ENCODE measurements at regions not wholly inside any gene's neighbourhood (a gene's known extent, or its start where the extent isn't known, plus 50 kb on each side); places are given as distances from the start of the nearest gene placed in this dataset.

DNA sequence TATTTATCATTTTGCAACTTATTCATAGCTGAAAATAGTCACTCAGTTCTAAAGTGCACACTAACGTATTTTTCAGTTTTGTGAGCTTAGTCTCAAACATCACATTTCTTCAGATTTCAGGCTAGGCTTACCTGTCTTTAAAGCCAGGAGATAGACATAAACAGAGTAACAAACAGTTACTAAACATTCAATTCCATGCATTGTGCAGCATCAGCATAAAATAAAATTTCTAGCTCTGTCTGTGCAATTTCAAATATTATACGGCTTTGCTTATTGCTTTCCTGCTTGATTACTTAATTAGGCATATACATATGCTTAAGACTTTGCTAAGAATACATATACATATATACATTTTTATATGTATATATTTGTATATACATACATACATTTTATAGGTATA, 637.0 kb downstream of the NR4A2 start:
- no CpG with 5 or more reads among the region's 2 CpGs for WGBS (ENCODE audit: extremely low coverage, insufficient read length, low lambda C conversion rate)
- Histone ChIP-seq H2BK120ac (ENCODE audit: low read depth, low read length, poor library complexity, severe bottlenecking) (no peak overlapping the region), H3K27me3 (ENCODE audit: insufficient read depth, low read length) (no peaks in the 10 kb centered on the region), H3T11ph (ENCODE audit: low read length) (no peak overlapping the region), H4K5ac (ENCODE audit: insufficient read length, low read depth, low read length) (no peak overlapping the region), H3K23ac (ENCODE audit: insufficient read length, low read depth, low read length) (no peak overlapping the region), H4K20me1 (ENCODE audit: control insufficient read depth, insufficient read depth, insufficient read length) (no peaks in the 10 kb centered on the region), H3K27ac (ENCODE audit: insufficient read length, low read depth, low read length) (no peak overlapping the region), H2AK5ac (ENCODE audit: insufficient read length, low read length) (no peak overlapping the region), H3K23me2 (ENCODE audit: insufficient read length, low read depth, low read length, poor library complexity, severe bottlenecking) (no peaks in the 10 kb centered on the region), H3K4me1 (ENCODE audit: insufficient read depth, low read length) (no peaks in the 10 kb centered on the region), H3K9ac (ENCODE audit: extremely low read depth, insufficient read length, low read length) (no peak overlapping the region), H4K91ac (ENCODE audit: insufficient read length, low read depth, low read length) (no peak overlapping the region), H2BK15ac (ENCODE audit: low read depth, low read length) (no peak overlapping the region), H3K9me3 (ENCODE audit: control insufficient read depth, low read depth, low read length) (no peaks in the 10 kb centered on the region), H2BK12ac (ENCODE audit: insufficient read length, low read depth, low read length) (no peak overlapping the region), H3K79me2 (ENCODE audit: insufficient read depth, low read length) (no peaks in the 10 kb centered on the region), H2BK20ac (ENCODE audit: low read depth, low read length, poor library complexity, severe bottlenecking) (no peak overlapping the region), H2BK5ac (ENCODE audit: insufficient read length, low read length) (no peak overlapping the region), H3K14ac (ENCODE audit: insufficient read depth, low read length) (no peak overlapping the region), H4K8ac (replicated peaks; ENCODE audit: insufficient read length, low read depth, low read length) (no peak overlapping the region), H2AFZ (ENCODE audit: low read length) (no peak overlapping the region), H3K4me2 (ENCODE audit: insufficient read depth, insufficient read length, low read length) (no peak overlapping the region), H3K18ac (ENCODE audit: insufficient read length, low read depth, low read length) (no peak overlapping the region), H3K4ac (ENCODE audit: low read depth, low read length) (no peak overlapping the region), H3K56ac (ENCODE audit: insufficient read length, low read depth, low read length) (no peak overlapping the region), H3K79me1 (ENCODE audit: insufficient read depth, low read depth, low read length, poor library complexity, severe bottlenecking) (no peaks in the 10 kb centered on the region)
- H3K27ac Mint-ChIP-seq, result no peak overlapping the region
- H3K9me3 Mint-ChIP-seq, result no peaks in the 10 kb centered on the region
- DNase-seq, result no peak
- TF ChIP-seq, protein P1, sequence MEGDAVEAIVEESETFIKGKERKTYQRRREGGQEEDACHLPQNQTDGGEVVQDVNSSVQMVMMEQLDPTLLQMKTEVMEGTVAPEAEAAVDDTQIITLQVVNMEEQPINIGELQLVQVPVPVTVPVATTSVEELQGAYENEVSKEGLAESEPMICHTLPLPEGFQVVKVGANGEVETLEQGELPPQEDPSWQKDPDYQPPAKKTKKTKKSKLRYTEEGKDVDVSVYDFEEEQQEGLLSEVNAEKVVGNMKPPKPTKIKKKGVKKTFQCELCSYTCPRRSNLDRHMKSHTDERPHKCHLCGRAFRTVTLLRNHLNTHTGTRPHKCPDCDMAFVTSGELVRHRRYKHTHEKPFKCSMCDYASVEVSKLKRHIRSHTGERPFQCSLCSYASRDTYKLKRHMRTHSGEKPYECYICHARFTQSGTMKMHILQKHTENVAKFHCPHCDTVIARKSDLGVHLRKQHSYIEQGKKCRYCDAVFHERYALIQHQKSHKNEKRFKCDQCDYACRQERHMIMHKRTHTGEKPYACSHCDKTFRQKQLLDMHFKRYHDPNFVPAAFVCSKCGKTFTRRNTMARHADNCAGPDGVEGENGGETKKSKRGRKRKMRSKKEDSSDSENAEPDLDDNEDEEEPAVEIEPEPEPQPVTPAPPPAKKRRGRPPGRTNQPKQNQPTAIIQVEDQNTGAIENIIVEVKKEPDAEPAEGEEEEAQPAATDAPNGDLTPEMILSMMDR (conservative IDR thresholded peaks at IDR 0.05), result no peak
- H3K4me3 Mint-ChIP-seq, result no peak overlapping the region
- H3K4me1 Mint-ChIP-seq, result no peaks in the 10 kb centered on the region
- H3K27me3 Mint-ChIP-seq (ENCODE audit: low read depth), result no peaks in the 10 kb centered on the region
- peaks cover 0 to 2% (median 0%) of the 10 kb centered on the region in 3 experiments; a peak in 1 of 7 replicates for H3K36me3 Mint-ChIP-seq (ENCODE audit: insufficient read depth in 1 of 3, low read depth in 3 of 3)

Data from H9 (cell line).